Neural cell (in vitro differentiated cells): ENCODE measurements at regions not wholly inside any gene's neighbourhood (a gene's known extent, or its start where the extent isn't known, plus 50 kb on each side); places are given as distances from the start of the nearest gene placed in this dataset.

Experiments
- CTCF ChIP-seq: fragments of 450-650 bp; IDR thresholded peaks from 2 replicates; pipeline ENCODE4 v1.5.1; 2014; ENCODE audit warnings: antibody characterized with exemption, mild to moderate bottlenecking, moderate library complexity; ENCODE audit not compliant: poor library complexity, severe bottlenecking
- RAD21 ChIP-seq: fragments of 450-650 bp; conservative IDR thresholded peaks from 2 replicates; pipeline ENCODE4 v1.6.1; 2014; ENCODE audit warnings: antibody characterized with exemption, mild to moderate bottlenecking, moderate library complexity

GRCh38 chr17:71631483-71631882, 489.3 kb upstream of the SOX9 start:
- TF ChIP-seq CTCF (no peak), RAD21 (no peak)
